Brain microvascular endothelial cell (primary cell): ENCODE measurements at regions not wholly inside any gene's neighbourhood (a gene's known extent, or its start where the extent isn't known, plus 50 kb on each side); places are given as distances from the start of the nearest gene placed in this dataset.
"Not testable (repeated sequence)": the region's sequence is repeated elsewhere in the genome, so short reads cannot be mapped to it uniquely, and the experiment has no call there.

Experiments
- DNase-seq: peaks from one replicate; pipeline ENCODE4 v3.0.0-alpha.2; 2020
- H3K27ac ChIP-seq: fragments of 250-450 bp; sonication (Bioruptor Pico); 2 replicates; pipeline ENCODE4 v1.5.1; 2020; ENCODE audit warnings: mild to moderate bottlenecking, moderate library complexity
- H3K27me3 ChIP-seq: fragments of 250-450 bp; sonication (Bioruptor Pico); replicated peaks from 2 replicates; pipeline ENCODE4 v1.5.1; 2020; ENCODE audit warnings: mild to moderate bottlenecking
- H3K36me3 ChIP-seq: fragments of 250-450 bp; sonication (Bioruptor Pico); replicated peaks from 2 replicates; pipeline ENCODE4 v1.5.1; 2020; ENCODE audit warnings: mild to moderate bottlenecking
- H3K4me3 ChIP-seq: 2 replicates; pipeline ENCODE4 v1.5.1; 2011; ENCODE audit warnings: low read depth, mild to moderate bottlenecking, control low read depth, low read length, moderate library complexity
- CTCF ChIP-seq: IDR thresholded peaks from 2 replicates; pipeline ENCODE4 v1.5.1; 2011; ENCODE audit warnings: low read depth, mild to moderate bottlenecking, moderate library complexity, low read length, control low read depth, inconsistent platforms; ENCODE audit errors: missing control alignments
- in situ Hi-C: cut with HindIII; loops from 2 replicates; pipeline ENCODE4 v1.10.0; 2017; ENCODE audit warnings: low sequenced_read_pairs, low pct_ligation_motif_present

- Histone ChIP-seq H3K27ac (no peak overlapping the region), H3K27me3 (no peaks in the 10 kb centered on the region), H3K4me3 (no peak overlapping the region), H3K36me3 (no peaks in the 10 kb centered on the region)
- in situ Hi-C loops = no loop called here
- TF ChIP-seq CTCF = no peak
- DNase-seq = no peak
Observed at GRCh38 chr4:66017671-66018070, 347.4 kb upstream of the EPHA5 start.

- H3K27ac ChIP-seq = no peak overlapping the region
- no peaks in the 10 kb centered on the region for H3K36me3 ChIP-seq
- TF ChIP-seq CTCF = no peak
- no peak overlapping the region for H3K4me3 ChIP-seq
- no peak for DNase-seq
- H3K27me3 ChIP-seq = no peaks in the 10 kb centered on the region
- in situ Hi-C loops = no loop called here
Observed at GRCh38 chr4:66016240-66016639, 346.0 kb upstream of the EPHA5 start.

- no peak for TF ChIP-seq CTCF
- no peak for DNase-seq
- Histone ChIP-seq H3K36me3 (no peaks in the 10 kb centered on the region), H3K4me3 (no peak overlapping the region), H3K27me3 (no peaks in the 10 kb centered on the region), H3K27ac (no peak overlapping the region)
- in situ Hi-C loops = no loop called here
Observed at GRCh38 chr4:66014146-66014765, 344.0 kb upstream of the EPHA5 start.

GRCh38 chr4:66000510-66001117 is 330.3 kb upstream of the EPHA5 start:
- Histone ChIP-seq H3K27ac (no peak overlapping the region), H3K36me3 (no peaks in the 10 kb centered on the region), H3K27me3 (no peaks in the 10 kb centered on the region), H3K4me3 (no peak overlapping the region)
- in situ Hi-C loops = no loop called here
- DNase-seq = no peak
- no peak for TF ChIP-seq CTCF

GRCh38 chr4:65999518-65999871 is 329.2 kb upstream of the EPHA5 start:
- in situ Hi-C loops = no loop called here
- Histone ChIP-seq H3K36me3 (no peaks in the 10 kb centered on the region), H3K4me3 (no peak overlapping the region), H3K27me3 (no peaks in the 10 kb centered on the region), H3K27ac (no peak overlapping the region)
- TF ChIP-seq CTCF = no peak
- DNase-seq = no peak

- DNase-seq, H3K4me3 ChIP-seq: not testable (repeated sequence)
Observed at GRCh38 chr4:65998807-65999517, 328.7 kb upstream of the EPHA5 start.

More at GRCh38 chr4:65998807-65999517, 328.7 kb upstream of the EPHA5 start:
- H3K27me3 ChIP-seq, H3K36me3 ChIP-seq, H3K27ac ChIP-seq, in situ Hi-C loops: not testable (repeated sequence)
